Subcutaneous abdominal adipose tissue (tissue), 5 donors: ENCODE measurements at regions not wholly inside any gene's neighbourhood (a gene's known extent, or its start where the extent isn't known, plus 50 kb on each side); places are given as distances from the start of the nearest gene placed in this dataset.

Source experiments
- H3K27ac ChIP-seq: one replicate; pipeline ENCODE4 v1.7.0; 2013; ENCODE audit warnings: low read depth, mild to moderate bottlenecking, inconsistent platforms, low read length, moderate library complexity
- H3K27me3 ChIP-seq, 5 donors: one replicate each; pipeline ENCODE4 v1.7.0; 2013; ENCODE audit warnings: low read length in 5 of 5, inconsistent platforms in 1 of 5; ENCODE audit not compliant: control insufficient read depth in 5 of 5, insufficient read depth in 4 of 5
- H3K36me3 ChIP-seq, 5 donors: one replicate each; pipeline ENCODE4 v1.7.0; 2013; ENCODE audit warnings: low read length in 5 of 5; ENCODE audit not compliant: control insufficient read depth in 5 of 5, insufficient read depth in 5 of 5
- H3K4me1 ChIP-seq, 5 donors: one replicate each; pipeline ENCODE4 v1.7.0; 2013; ENCODE audit warnings: low read length in 5 of 5, mild to moderate bottlenecking in 3 of 5, moderate library complexity in 1 of 5; ENCODE audit not compliant: control insufficient read depth in 5 of 5, insufficient read depth in 5 of 5
- H3K4me3 ChIP-seq, 5 donors: one replicate each; pipeline ENCODE4 v1.7.0; 2013; ENCODE audit warnings: low read length in 5 of 5, low read depth in 1 of 5
- H3K9ac ChIP-seq, 5 donors: one replicate each; pipeline ENCODE4 v1.7.0; 2013; ENCODE audit warnings: low read length in 5 of 5, mild to moderate bottlenecking in 4 of 5, moderate library complexity in 3 of 5
- H3K9me3 ChIP-seq, 5 donors: one replicate each; pipeline ENCODE4 v1.7.0; 2013; ENCODE audit warnings: low read length in 5 of 5; ENCODE audit not compliant: control insufficient read depth in 5 of 5
- donor health status: healthy.
- donor health status: healthy.
- donor health status: healthy.
- donor health status: healthy.
- donor health status: healthy.

- Histone ChIP-seq H3K9me3 (no peaks in the 10 kb centered on the region), H3K4me3 (no peak overlapping the region), H3K27me3 (no peaks in the 10 kb centered on the region), H3K9ac (no peak overlapping the region), H3K27ac (no peak overlapping the region), H3K4me1 (no peaks in the 10 kb centered on the region), H3K36me3 (no peaks in the 10 kb centered on the region)
Observed at GRCh38 chr6:137951064-137951597, 84.1 kb downstream of the TNFAIP3 start.

GRCh38 chr6:137952247-137952646 is 85.2 kb downstream of the TNFAIP3 start:
- Histone ChIP-seq H3K9ac (no peak overlapping the region), H3K4me3 (no peak overlapping the region), H3K4me1 (no peaks in the 10 kb centered on the region), H3K36me3 (no peaks in the 10 kb centered on the region), H3K27ac (no peak overlapping the region), H3K27me3 (no peaks in the 10 kb centered on the region), H3K9me3 (no peaks in the 10 kb centered on the region)

- Histone ChIP-seq H3K9me3 (no peaks in the 10 kb centered on the region), H3K4me3 (no peak overlapping the region), H3K4me1 (no peaks in the 10 kb centered on the region), H3K36me3 (no peaks in the 10 kb centered on the region), H3K9ac (no peak overlapping the region), H3K27me3 (no peaks in the 10 kb centered on the region), H3K27ac (no peak overlapping the region)
Observed at GRCh38 chr6:137953761-137954160, 86.7 kb downstream of the TNFAIP3 start.

GRCh38 chr6:137954253-137954652 is 87.2 kb downstream of the TNFAIP3 start:
- no peaks in the 10 kb centered on the region for H3K36me3 ChIP-seq
- H3K4me1 ChIP-seq: no peaks in the 10 kb centered on the region
- no peak overlapping the region for H3K9ac ChIP-seq
- H3K27ac ChIP-seq: no peak overlapping the region
- no peak overlapping the region for H3K4me3 ChIP-seq
- no peaks in the 10 kb centered on the region for H3K9me3 ChIP-seq
- no peaks in the 10 kb centered on the region for H3K27me3 ChIP-seq

- Histone ChIP-seq H3K27ac (no peak overlapping the region), H3K4me3 (no peak overlapping the region), H3K36me3 (no peaks in the 10 kb centered on the region), H3K27me3 (no peaks in the 10 kb centered on the region), H3K9me3 (no peaks in the 10 kb centered on the region), H3K9ac (no peak overlapping the region), H3K4me1 (peaks cover 0 to under 1% (median 0%) of the 10 kb centered on the region in 5 donors)
Observed at GRCh38 chr6:137956098-137956488, 89.0 kb downstream of the TNFAIP3 start.

GRCh38 chr6:137957471-137957870 is 90.4 kb downstream of the TNFAIP3 start:
- Histone ChIP-seq H3K4me1 (peaks cover 0 to 12% (median 0%) of the 10 kb centered on the region in 5 donors), H3K4me3 (no peak overlapping the region), H3K9ac (no peak overlapping the region), H3K27ac (no peak overlapping the region), H3K27me3 (no peaks in the 10 kb centered on the region), H3K9me3 (no peaks in the 10 kb centered on the region), H3K36me3 (no peaks in the 10 kb centered on the region)

GRCh38 chr6:137958811-137959565 is 91.9 kb downstream of the TNFAIP3 start:
- no peak overlapping the region for H3K27ac ChIP-seq
- no peaks in the 10 kb centered on the region for H3K9me3 ChIP-seq
- no peak overlapping the region for H3K9ac ChIP-seq
- no peaks in the 10 kb centered on the region for H3K27me3 ChIP-seq
- peaks cover 0 to 12% (median 0%) of the 10 kb centered on the region in 5 donors for H3K4me1 ChIP-seq
- no peak overlapping the region for H3K4me3 ChIP-seq
- H3K36me3 ChIP-seq: no peaks in the 10 kb centered on the region

- no peaks in the 10 kb centered on the region for H3K36me3 ChIP-seq
- no peaks in the 10 kb centered on the region for H3K9me3 ChIP-seq
- peaks cover 0 to 13% (median 2%) of the 10 kb centered on the region in 5 donors for H3K4me1 ChIP-seq
- no peaks in the 10 kb centered on the region for H3K27me3 ChIP-seq
- no peak overlapping the region for H3K4me3 ChIP-seq
- H3K9ac ChIP-seq: no peak overlapping the region
- no peak overlapping the region for H3K27ac ChIP-seq
Observed at GRCh38 chr6:137962725-137963124, 95.7 kb downstream of the TNFAIP3 start.

- Histone ChIP-seq H3K4me1 (peaks cover 0 to 31% (median 10%) of the 10 kb centered on the region in 5 donors), H3K36me3 (no peaks in the 10 kb centered on the region), H3K9me3 (no peaks in the 10 kb centered on the region), H3K27me3 (no peaks in the 10 kb centered on the region), H3K9ac (no peak overlapping the region), H3K4me3 (no peak overlapping the region), H3K27ac (no peak overlapping the region)
Observed at GRCh38 chr6:137964876-137965275, 97.8 kb downstream of the TNFAIP3 start.

- H3K9ac ChIP-seq: peak overlapping the region in 1 of 5 donors; percentile 4
- H3K27ac ChIP-seq: no peak overlapping the region
- H3K36me3 ChIP-seq: no peaks in the 10 kb centered on the region
- no peaks in the 10 kb centered on the region for H3K9me3 ChIP-seq
- H3K27me3 ChIP-seq: no peaks in the 10 kb centered on the region
- peaks cover 0 to 19% (median 10%) of the 10 kb centered on the region in 5 donors for H3K4me1 ChIP-seq
- H3K4me3 ChIP-seq: no peak overlapping the region
Observed at GRCh38 chr6:137967689-137968454, 100.8 kb downstream of the TNFAIP3 start.
